Hippocampal formation (tissue), 2 donors: ENCODE measurements at regions not wholly inside any gene's neighbourhood (a gene's known extent, or its start where the extent isn't known, plus 50 kb on each side); places are given as distances from the start of the nearest gene placed in this dataset.

Experiments used
- DNase-seq, 2 donors: peaks; one replicate each; lab custom pipeline; 2025; lab: John Stamatoyannopoulos, UW

- DNase-seq: no peak
These were observed 127.2 kb downstream of the SOX1 start for GRCh38 chr13:112194167-112194530.

- DNase-seq: no peak
These were observed 127.6 kb downstream of the SOX1 start for GRCh38 chr13:112194579-112194978.

GRCh38 chr13:112198396-112199010, 131.6 kb downstream of the SOX1 start:
- no peak for DNase-seq

- no peak for DNase-seq
These were observed 133.3 kb downstream of the SOX1 start for GRCh38 chr13:112200200-112200599.

GRCh38 chr13:112202266-112202665, 135.3 kb downstream of the SOX1 start:
- DNase-seq: no peak

DNA sequence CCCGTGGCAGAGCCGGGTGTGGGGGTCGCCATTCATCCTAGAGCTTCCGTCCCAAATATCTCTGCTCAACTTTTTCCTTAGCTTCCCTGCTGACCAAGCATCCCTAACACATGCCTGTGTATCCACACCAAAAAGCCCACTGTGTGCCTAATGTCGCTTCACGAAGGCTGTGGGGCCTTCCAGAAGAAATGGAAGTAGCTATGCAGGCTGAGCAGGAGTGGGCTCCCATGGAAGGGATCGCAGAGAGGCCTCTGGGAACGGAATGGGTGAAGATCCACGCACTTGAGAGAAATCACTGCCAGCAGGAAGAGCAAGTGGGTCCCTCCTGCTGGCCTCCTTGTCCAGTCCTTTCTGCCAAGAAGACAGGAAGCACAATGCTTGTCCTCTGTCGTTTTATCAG, 136.0 kb downstream of the SOX1 start:
- DNase-seq: no peak

DNA sequence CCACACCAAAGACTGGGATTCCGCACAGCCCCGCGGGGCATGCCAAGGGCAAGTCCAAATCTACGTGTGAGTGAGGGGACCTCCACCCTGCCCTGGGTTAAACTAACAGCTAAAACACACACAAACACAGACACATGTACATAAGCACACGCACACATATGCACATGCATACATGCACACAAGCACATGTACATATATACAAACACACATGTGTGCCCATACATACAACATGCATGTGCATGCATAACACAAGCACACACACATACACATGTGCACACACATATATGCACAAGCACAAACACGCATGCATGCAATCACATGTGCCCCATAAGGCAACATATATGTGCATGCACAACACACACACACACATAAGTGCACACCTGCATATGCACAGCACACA, 136.7 kb downstream of the SOX1 start:
- no peak for DNase-seq

DNA sequence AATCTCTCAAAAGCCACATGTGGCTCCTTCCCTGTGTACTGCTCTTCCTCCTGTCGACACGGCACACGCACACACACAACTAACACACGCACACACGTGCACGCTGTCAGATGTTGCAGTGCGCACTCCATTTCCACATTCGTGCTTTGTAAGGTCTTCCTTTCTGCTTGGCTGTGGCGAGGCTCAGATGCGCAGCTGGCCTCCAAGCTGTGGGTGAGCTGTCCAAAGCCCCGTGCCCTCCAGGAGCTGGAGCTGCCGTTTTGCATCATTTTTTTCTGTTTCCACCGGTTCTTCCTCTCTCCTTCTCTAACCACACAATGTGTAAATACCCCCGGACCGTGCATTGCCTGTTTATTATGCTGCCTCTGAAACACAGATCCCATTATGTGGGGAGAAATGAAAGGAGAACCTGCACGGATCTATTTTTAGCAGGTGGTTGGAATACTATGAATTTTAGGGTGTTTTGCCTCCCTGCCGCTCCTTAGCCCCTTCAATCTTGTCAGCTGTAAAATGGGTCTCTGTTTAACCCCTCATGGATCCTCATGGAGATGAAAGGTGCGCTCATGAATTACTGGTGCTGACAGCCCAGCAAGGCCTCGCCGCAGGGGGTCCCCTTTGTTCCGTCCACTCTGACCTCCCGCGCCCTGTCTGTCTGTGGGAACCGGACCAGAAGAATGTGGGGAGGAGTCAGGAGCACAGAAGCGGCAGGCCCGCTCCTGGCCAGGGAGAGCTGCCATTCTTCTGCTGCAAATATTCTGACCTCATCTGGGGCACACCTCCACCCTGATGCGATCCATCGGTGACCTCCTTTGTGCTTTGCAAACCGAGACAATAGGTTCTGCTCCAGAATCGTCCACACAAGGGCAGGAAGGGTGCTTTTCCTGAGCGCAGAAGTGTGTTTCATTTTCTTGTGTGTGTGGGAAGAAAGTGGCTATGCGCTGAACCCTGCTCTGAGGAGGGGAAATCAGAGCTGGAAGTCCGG, 137.7 kb downstream of the SOX1 start:
- no peak for DNase-seq

DNA sequence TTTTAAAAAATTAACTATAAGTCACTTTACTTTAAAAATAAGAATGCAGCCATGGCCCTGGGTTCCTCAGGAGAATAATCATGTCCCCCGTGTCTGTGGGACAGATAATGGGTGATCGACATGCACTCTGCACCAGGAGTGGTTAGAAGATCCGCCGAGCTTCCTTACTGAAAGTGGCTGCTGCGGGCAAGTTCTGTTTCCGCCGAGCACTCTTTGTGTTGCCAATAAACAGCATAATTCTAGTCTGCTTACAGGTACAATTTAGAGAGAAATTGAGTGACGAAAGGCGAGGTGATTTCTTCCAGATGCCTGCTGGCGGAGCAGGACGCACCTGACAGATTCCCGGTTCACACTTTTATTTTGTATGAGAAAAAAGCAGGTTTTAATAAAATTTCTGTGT, 139.0 kb downstream of the SOX1 start:
- DNase-seq: no peak

DNA sequence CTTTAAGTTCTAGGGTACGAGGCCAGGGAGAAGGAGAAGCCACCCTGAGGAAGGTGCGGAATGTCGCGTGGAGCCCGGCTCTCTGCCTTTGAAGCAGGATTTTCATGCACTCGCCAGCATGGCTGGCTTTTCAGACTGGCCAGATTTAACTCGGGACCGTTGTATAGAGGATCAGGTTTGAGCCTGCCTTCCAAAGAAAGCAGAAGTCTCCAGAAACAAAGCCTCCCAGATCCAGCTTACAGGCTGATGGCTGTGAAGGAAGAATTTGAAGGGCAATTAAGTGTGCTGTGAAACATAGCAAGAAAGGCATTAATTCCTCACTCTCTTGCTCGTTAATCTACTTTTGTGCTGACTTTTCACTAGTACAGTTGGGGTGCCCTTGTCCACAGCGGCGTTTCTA, 140.2 kb downstream of the SOX1 start:
- no peak for DNase-seq

- no peak for DNase-seq
These were observed 141.7 kb downstream of the SOX1 start for GRCh38 chr13:112208656-112209055.

DNA sequence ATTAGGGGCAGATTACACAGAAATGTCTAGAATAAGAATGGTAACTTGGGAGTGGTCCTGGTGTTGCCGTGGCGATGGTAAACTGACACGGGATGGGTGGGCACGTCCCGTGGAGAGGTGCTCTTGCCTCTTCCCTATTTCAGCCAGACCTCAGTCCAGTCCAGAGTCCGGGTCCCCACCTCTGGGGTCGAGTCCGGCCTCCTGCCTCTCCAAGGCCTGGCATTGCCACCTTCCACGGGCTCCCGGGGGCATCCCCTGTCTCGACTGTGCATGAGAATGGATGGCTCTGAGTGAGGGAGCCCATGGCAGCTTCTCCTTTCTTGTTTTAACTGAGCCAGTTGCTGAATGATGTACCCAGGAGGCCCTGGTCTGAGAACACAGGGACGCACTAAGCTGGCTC, 142.3 kb downstream of the SOX1 start:
- DNase-seq: no peak

DNA sequence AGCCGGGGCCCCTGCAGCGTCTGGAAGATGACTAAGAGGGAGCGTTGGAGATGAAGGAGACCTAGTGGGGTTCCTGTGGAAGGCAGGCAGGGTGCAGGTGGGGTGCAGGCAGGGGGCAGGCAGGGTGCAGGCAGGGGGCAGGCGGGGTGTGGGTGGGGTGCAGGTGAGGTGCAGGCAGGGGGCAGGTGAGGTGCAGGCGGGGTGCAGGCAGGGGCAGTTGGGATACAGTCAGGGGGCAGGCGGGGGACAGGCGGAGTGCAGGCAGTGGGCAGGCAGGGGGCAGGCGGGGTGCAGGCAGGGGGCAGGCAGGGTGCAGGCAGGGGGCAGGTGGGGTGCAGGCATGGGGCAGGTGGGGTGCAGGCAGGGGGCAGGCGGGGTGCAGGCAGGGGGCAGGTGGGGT, 142.8 kb downstream of the SOX1 start:
- DNase-seq: no peak

DNA sequence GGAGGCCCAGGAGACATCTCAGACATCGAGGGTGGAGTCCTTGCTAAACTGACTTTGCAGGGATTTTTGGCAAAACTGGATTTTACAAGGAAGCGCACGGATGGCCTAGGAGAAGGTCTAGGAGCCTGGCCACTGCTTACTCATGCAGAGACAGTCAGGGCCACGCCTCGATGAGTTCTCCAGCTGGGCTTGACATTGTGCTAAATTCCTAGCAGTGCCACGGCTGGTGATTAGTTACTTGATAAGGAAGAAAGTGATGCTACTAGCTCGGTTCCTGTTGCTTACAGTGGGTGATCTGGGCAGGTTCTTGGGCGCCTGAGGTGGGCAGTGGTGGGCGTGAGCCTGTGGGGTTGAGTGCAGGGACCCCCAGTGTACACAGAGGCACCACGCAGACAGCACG, 143.4 kb downstream of the SOX1 start:
- no peak for DNase-seq

- DNase-seq: no peak
These were observed 145.6 kb downstream of the SOX1 start for GRCh38 chr13:112212533-112212932.

GRCh38 chr13:112213467-112214255, 146.7 kb downstream of the SOX1 start:
- DNase-seq: no peak

DNA sequence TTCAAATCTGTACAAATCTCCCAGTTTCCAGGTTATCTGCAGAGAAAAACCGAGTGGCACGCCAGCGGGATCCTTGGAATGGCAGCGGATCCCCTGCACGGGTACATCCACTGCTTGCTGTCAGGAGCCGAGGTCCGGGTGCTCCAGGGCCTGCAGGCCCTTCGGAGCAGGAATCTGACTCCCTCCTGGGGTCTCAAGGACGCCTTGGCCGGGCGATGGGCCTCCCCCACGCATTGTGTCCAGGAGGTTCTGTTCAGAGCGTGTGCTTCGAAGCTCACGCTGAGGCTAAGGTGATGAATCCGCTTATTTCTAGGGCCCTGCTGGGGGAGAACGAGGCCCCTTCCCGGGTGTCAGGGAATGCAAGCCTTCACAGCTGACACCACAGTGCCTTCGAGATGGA, 148.9 kb downstream of the SOX1 start:
- no peak for DNase-seq

DNA sequence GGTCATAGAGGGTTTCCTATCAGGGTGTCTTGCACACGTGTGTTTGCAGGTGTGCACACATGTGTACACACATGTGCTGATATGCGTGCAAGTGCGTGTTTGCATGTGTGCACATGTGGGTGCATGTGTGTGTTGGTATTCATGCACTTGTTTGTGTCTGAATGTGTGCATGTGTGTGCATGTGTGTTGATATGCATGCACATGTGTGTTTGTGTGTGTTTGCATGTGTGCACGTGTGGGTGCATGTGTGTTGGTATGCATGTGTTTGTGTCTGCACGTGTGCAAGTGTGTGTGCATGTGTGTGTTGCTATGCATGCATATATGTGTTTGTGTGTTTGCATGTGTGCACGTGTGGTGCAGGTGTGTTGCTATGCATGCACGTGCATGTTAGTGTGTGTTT, 150.5 kb downstream of the SOX1 start:
- DNase-seq: no peak

DNA sequence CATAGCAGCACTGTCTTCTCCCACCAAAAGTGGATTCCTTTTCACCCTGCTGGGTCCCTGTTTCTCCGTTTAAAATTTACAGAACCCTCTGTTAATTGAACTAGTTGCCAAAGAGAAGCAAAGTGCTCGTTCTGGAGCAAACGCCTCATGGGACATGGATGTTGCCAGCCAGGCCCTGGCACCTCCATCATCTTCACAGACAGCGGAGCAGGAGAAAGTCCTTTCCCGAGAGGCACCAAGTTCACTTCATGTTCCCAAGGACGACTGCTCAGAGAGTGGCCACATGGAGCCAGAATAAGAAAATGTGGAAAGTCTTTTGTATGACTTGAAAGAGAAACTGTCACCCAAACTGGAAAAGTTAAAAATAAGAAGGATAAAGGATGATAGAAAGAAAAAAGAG, 151.5 kb downstream of the SOX1 start:
- DNase-seq: no peak

- DNase-seq: no peak
These were observed 152.8 kb downstream of the SOX1 start for GRCh38 chr13:112219740-112220139.

- DNase-seq: no peak
These were observed 153.4 kb downstream of the SOX1 start for GRCh38 chr13:112220296-112220875.

- no peak for DNase-seq
These were observed 154.0 kb downstream of the SOX1 start for GRCh38 chr13:112220925-112221324.
